SK-N-SH (cell line): ENCODE measurements at regions not wholly inside any gene's neighbourhood (a gene's known extent, or its start where the extent isn't known, plus 50 kb on each side); places are given as distances from the start of the nearest gene placed in this dataset.

ENCODE experiments used
- CTCF ChIA-PET: fragments of 300-600, 350-600 bp; formaldehyde crosslinking; extraction: SDS; loops from one replicate; lab custom pipeline; 2021; lab: Yijun Ruan, JAX
- POLR2A ChIA-PET: fragments of 350-600 bp; sonication (Branson Sonifier 250); formaldehyde crosslinking; extraction: SDS; loops from one replicate; lab custom pipeline; 2020; ENCODE audit warnings: antibody characterized with exemption, inconsistent platforms; lab: Yijun Ruan, JAX
- DNase-seq: peaks from one replicate; pipeline ENCODE4 v3.0.0; 2012
- H2AFZ ChIP-seq: fragments of 200-600 bp; sonication (generic); 2 replicates; pipeline ENCODE4 v1.8.1; 2016; ENCODE audit warnings: antibody characterized with exemption, mild to moderate bottlenecking, low read depth
- H3F3A ChIP-seq: fragments of 200-600 bp; sonication (generic); replicated peaks from 2 replicates; pipeline ENCODE3; 2016; ENCODE audit warnings: antibody characterized with exemption, mild to moderate bottlenecking; ENCODE audit not compliant: insufficient read depth
- H3K27ac ChIP-seq, 2 experiments: fragments of 200-500 bp in 1 of 2; fragments of 200-600 bp in 1 of 2; sonication (Bioruptor generic) in 1 of 2; sonication (generic), shearing (Covaris generic) in 1 of 2; 2 replicates each; pipeline versions ENCODE4 v1.5.1 to v1.6.1; 2014 to 2016; ENCODE audit warnings: low read depth in 2 of 2, inconsistent platforms in 1 of 2, low read length in 1 of 2, mild to moderate bottlenecking in 1 of 2, mixed read lengths in 1 of 2
- H3K27me3 ChIP-seq: fragments of 200-600 bp; sonication (generic), shearing (Covaris generic); 2 replicates; pipeline ENCODE4 v1.6.1; 2016; ENCODE audit warnings: mixed run types; ENCODE audit not compliant: insufficient read depth
- H3K36me3 ChIP-seq, 2 experiments: fragments of 200-500 bp in 1 of 2; fragments of 200-600 bp in 1 of 2; sonication (Bioruptor generic) in 1 of 2; sonication (generic) in 1 of 2; replicated peaks in 1 of 2; 2 replicates each; pipeline versions ENCODE3 to v1.5.1; 2014 to 2016; ENCODE audit warnings: low read length in 1 of 2, mild to moderate bottlenecking in 1 of 2; ENCODE audit not compliant: insufficient read depth in 2 of 2, control insufficient read depth in 1 of 2
- H3K4me1 ChIP-seq, 2 experiments: fragments of 200-500 bp in 1 of 2; fragments of 200-600 bp in 1 of 2; sonication (Bioruptor generic) in 1 of 2; sonication (generic), shearing (Covaris generic) in 1 of 2; 2 replicates each; pipeline versions ENCODE4 v1.5.1 to v1.6.1; 2014 to 2016; ENCODE audit warnings: low read depth in 1 of 2, low read length in 1 of 2, mixed run types in 1 of 2; ENCODE audit not compliant: insufficient read depth in 2 of 2, control insufficient read depth in 1 of 2
- H3K4me2 ChIP-seq: fragments of 200-600 bp; sonication (generic), shearing (Covaris generic); 2 replicates; pipeline ENCODE4 v1.6.1; 2017; ENCODE audit warnings: mixed run types
- H3K4me3 ChIP-seq, 2 experiments: fragments of 200-500 bp in 1 of 2; fragments of 200-600 bp in 1 of 2; sonication (Bioruptor generic) in 1 of 2; sonication (generic), shearing (Covaris generic) in 1 of 2; 2 replicates each; pipeline versions ENCODE4 v1.5.1 to v1.8.1; 2014 to 2016; ENCODE audit warnings: low read depth in 2 of 2, inconsistent platforms in 1 of 2, low read length in 1 of 2, mild to moderate bottlenecking in 1 of 2, mixed read lengths in 1 of 2, moderate library complexity in 1 of 2
- H3K79me2 ChIP-seq: fragments of 200-600 bp; sonication (generic); 2 replicates; pipeline ENCODE4 v1.8.1; 2017; ENCODE audit warnings: mild to moderate bottlenecking; ENCODE audit not compliant: insufficient read depth
- H3K9ac ChIP-seq: fragments of 200-600 bp; sonication (generic); 2 replicates; pipeline ENCODE4 v1.6.1; 2017; ENCODE audit warnings: mixed run types
- H3K9me2 ChIP-seq: fragments of 200-600 bp; sonication (generic); 2 replicates; pipeline ENCODE4 v1.6.1; 2017; ENCODE audit warnings: mixed run types
- H3K9me3 ChIP-seq: fragments of 200-600 bp; sonication (generic); 2 replicates; pipeline ENCODE4 v1.6.1; 2017; ENCODE audit warnings: mixed run types, mild to moderate bottlenecking, moderate library complexity
- H4K20me1 ChIP-seq: fragments of 200-600 bp; sonication (generic); 2 replicates; pipeline ENCODE4 v1.6.1; 2017; ENCODE audit warnings: mild to moderate bottlenecking, mixed run types; ENCODE audit not compliant: insufficient read depth
- CTCF ChIP-seq: fragments of 200-600 bp; sonication (generic); IDR thresholded peaks from 2 replicates; pipeline ENCODE4 v1.6.1; 2017; ENCODE audit warnings: antibody characterized with exemption, mild to moderate bottlenecking, moderate library complexity
- ELF1 ChIP-seq: IDR thresholded peaks from 2 replicates; pipeline ENCODE4 v1.4.0; 2012
- FOXJ3 ChIP-seq: sonication (generic); formaldehyde crosslinking; IDR thresholded peaks from 2 replicates; pipeline ENCODE4 v1.5.1; 2020; ENCODE audit warnings: mild to moderate bottlenecking, missing genetic modification reagents
- JUND ChIP-seq: IDR thresholded peaks from 2 replicates; pipeline ENCODE4 v1.4.0; 2012
- MXI1 ChIP-seq: IDR thresholded peaks from 2 replicates; pipeline ENCODE4 v1.6.1; 2012; ENCODE audit warnings: mild to moderate bottlenecking, low read depth, low read length, improper control_type of control experiment
- POLR2AphosphoS5 ChIP-seq: IDR thresholded peaks from 2 replicates; pipeline ENCODE4 v1.6.1; 2012; ENCODE audit warnings: low read depth, low read length
- SIN3A ChIP-seq: IDR thresholded peaks from 2 replicates; pipeline ENCODE4 v1.6.1; 2012; ENCODE audit warnings: low read depth, mild to moderate bottlenecking, low read length, moderate library complexity, borderline replicate concordance
- TAF1 ChIP-seq: IDR thresholded peaks from 2 replicates; pipeline ENCODE4 v1.6.1; 2012; ENCODE audit warnings: low read depth, mild to moderate bottlenecking, low read length, moderate library complexity, borderline replicate concordance
- YY1 ChIP-seq: IDR thresholded peaks from 2 replicates; pipeline ENCODE4 v1.4.0; 2012; ENCODE audit warnings: low read depth, mild to moderate bottlenecking
- WGBS: methylation state at CpG from one replicate; pipeline ENCODE4 v1.1.6; 2017; ENCODE audit warnings: low lambda C conversion rate; 5-methylcytosine and 5-hydroxymethylcytosine counted together
- TF ChIP-seq, protein P1 (sequence below): IDR thresholded peaks from 2 replicates; pipeline ENCODE4 v1.4.0; 2012; ENCODE audit warnings: low read depth, borderline replicate concordance
- TF ChIP-seq, protein P2 (sequence below): fragments of 150-350 bp; IDR thresholded peaks from 2 replicates; pipeline ENCODE4 v1.6.1; 2017; ENCODE audit warnings: antibody characterized with exemption, low read length, low read depth, borderline replicate concordance
- TF ChIP-seq, protein P3 (sequence below): IDR thresholded peaks from 2 replicates; pipeline ENCODE4; 2012

DNA sequence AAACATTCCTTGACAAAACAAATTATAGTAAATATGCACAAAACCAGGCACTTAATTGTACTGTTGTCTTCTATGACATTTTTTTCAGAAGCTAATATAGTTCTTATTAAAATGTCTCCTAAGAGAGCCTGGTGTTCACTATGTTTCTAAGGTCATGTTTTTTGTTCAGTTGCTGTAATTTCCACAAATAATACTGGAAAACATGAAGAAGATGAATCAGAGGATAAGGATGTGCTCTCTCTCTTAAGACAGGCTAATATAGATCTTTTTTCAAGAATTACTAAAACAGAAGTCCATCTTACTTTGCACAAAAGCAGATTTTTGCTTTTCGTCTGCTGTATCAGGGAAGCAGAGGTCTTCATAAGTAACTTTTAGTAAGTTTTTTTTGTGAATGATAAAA, 823.0 kb upstream of the NECTIN3 start:
- 83% methylated on average over 1 of the region's 1 CpG for WGBS
- Histone ChIP-seq H3F3A (no peaks in the 10 kb centered on the region), H3K4me1 (no peaks in the 10 kb centered on the region), H3K9ac (no peak overlapping the region), H3K9me3 (no peaks in the 10 kb centered on the region), H2AFZ (peak overlapping the region; percentile 57; the same call in 1 of the 2 replicates), H3K79me2 (no peaks in the 10 kb centered on the region), H4K20me1 (no peaks in the 10 kb centered on the region), H3K27me3 (no peaks in the 10 kb centered on the region), H3K4me3 (no peak overlapping the region), H3K36me3 (no peaks in the 10 kb centered on the region), H3K9me2 (no peaks in the 10 kb centered on the region), H3K4me2 (no peak overlapping the region), H3K27ac (no peak overlapping the region)
- CTCF ChIA-PET: no interaction called here
- TF ChIP-seq, protein P1, sequence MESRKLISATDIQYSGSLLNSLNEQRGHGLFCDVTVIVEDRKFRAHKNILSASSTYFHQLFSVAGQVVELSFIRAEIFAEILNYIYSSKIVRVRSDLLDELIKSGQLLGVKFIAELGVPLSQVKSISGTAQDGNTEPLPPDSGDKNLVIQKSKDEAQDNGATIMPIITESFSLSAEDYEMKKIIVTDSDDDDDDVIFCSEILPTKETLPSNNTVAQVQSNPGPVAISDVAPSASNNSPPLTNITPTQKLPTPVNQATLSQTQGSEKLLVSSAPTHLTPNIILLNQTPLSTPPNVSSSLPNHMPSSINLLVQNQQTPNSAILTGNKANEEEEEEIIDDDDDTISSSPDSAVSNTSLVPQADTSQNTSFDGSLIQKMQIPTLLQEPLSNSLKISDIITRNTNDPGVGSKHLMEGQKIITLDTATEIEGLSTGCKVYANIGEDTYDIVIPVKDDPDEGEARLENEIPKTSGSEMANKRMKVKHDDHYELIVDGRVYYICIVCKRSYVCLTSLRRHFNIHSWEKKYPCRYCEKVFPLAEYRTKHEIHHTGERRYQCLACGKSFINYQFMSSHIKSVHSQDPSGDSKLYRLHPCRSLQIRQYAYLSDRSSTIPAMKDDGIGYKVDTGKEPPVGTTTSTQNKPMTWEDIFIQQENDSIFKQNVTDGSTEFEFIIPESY: no peak
- TF ChIP-seq MXI1 (no peak), JUND (no peak), YY1 (no peak), SIN3A (no peak), FOXJ3 (CRISPR knock-in tag) (no peak), ELF1 (no peak), POLR2AphosphoS5 (no peak)
- DNase-seq: no peak
- POLR2A ChIA-PET: no interaction called here

GRCh38 chr3:110253794-110254193, 817.8 kb upstream of the NECTIN3 start:
- CTCF ChIA-PET: no interaction called here
- H3K79me2 ChIP-seq: no peaks in the 10 kb centered on the region

More at GRCh38 chr3:110253794-110254193, 817.8 kb upstream of the NECTIN3 start:
- Histone ChIP-seq H3K9me3 (no peaks in the 10 kb centered on the region), H3K9ac (no peak overlapping the region), H3K4me3 (no peak overlapping the region), H3K4me2 (no peak overlapping the region), H3K36me3 (no peaks in the 10 kb centered on the region), H3K27ac (no peak overlapping the region), H3K9me2 (no peaks in the 10 kb centered on the region), H3F3A (no peaks in the 10 kb centered on the region), H4K20me1 (no peaks in the 10 kb centered on the region), H3K4me1 (no peaks in the 10 kb centered on the region), H2AFZ (no peak overlapping the region), H3K27me3 (no peaks in the 10 kb centered on the region)
- POLR2A ChIA-PET: no interaction called here
- TF ChIP-seq CTCF (no peak), TAF1 (no peak)
- TF ChIP-seq, protein P2, sequence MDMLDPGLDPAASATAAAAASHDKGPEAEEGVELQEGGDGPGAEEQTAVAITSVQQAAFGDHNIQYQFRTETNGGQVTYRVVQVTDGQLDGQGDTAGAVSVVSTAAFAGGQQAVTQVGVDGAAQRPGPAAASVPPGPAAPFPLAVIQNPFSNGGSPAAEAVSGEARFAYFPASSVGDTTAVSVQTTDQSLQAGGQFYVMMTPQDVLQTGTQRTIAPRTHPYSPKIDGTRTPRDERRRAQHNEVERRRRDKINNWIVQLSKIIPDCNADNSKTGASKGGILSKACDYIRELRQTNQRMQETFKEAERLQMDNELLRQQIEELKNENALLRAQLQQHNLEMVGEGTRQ: no peak
- TF ChIP-seq, protein P3, sequence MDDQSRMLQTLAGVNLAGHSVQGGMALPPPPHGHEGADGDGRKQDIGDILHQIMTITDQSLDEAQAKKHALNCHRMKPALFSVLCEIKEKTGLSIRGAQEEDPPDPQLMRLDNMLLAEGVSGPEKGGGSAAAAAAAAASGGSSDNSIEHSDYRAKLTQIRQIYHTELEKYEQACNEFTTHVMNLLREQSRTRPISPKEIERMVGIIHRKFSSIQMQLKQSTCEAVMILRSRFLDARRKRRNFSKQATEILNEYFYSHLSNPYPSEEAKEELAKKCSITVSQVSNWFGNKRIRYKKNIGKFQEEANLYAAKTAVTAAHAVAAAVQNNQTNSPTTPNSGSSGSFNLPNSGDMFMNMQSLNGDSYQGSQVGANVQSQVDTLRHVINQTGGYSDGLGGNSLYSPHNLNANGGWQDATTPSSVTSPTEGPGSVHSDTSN: no peak
- 84% methylated on average over 2 of the region's 2 CpGs for WGBS
- DNase-seq: no peak
